ENCODE measurements at regions not wholly inside any gene's neighbourhood (a gene's known extent, or its start where the extent isn't known, plus 50 kb on each side); places are given as distances from the start of the nearest gene placed in this dataset.

DNA sequence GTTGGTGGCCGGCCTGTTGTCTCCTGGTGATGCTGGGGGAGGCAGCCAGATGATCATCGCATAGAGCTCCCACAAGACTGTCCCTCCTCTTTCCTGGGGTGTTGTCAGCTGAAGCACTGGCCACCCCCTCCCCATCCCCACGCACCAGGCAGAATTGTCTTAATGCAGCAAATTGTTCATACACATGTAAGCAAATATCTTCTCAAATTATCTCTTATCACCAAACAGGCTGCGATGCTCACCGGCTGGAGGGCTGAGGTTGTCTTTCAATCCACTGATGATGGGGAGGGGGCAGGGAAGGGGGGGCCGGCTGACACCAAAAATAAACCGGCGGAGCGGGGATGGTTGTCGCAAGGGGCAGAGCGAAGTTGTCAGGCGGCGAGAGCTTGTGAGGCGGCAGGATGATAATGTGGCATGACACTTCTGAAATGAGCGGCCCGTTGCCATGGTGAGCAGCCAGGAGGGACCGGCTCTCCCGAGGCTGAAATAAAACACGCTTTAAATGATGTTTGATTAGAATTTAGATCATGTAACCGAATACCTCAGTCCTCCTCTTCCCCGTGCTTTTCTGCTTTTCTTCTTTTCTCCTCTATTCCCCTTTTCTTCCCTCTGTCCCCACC, 59.8 kb downstream of the MRM1 start:
- no peak for FAIRE-seq
- DNase-seq (ENCODE audit: low spot score in 2 of 2): peak in 1 of 2 donors; percentile 62

DNA sequence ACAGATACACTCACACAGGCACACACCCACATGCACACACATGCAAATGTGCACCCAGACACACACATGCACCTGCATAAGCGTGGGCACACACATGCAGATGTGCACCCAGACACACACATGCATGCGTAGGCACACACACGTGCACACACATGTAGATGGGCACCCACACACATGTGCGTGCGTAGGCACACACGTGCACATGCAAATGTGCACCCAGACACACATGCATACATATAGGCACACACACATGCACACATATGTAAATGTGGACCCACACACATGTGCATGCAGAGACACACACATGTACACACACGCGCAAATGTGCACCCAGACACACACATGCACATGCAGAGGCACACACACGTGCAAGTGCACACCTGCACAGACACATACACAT, 60.3 kb downstream of the MRM1 start:
- FAIRE-seq: no peak
- DNase-seq (ENCODE audit: low spot score in 2 of 2): no peak

DNA sequence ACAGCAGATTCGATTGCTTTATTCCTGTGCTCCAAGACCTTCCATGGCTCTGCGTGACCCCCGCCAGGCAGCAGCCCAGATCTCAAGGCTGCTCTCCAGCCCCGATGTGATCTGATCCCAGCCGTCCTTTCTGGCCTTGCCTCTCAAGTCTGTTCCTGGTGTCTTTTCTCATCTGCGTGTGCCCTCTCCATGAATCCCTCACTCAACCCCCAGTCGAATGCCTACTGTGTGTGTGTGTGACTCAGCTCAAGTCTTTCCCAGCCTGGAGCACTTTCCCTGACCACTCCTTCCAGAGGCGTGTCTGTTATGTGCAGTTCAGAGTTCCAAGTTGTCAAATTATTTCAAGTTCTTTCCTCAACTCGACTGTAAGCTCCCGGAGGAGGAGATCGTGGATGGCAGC, 64.0 kb downstream of the MRM1 start:
- no peak for DNase-seq (ENCODE audit: low spot score in 2 of 2)
- FAIRE-seq: no peak

DNA sequence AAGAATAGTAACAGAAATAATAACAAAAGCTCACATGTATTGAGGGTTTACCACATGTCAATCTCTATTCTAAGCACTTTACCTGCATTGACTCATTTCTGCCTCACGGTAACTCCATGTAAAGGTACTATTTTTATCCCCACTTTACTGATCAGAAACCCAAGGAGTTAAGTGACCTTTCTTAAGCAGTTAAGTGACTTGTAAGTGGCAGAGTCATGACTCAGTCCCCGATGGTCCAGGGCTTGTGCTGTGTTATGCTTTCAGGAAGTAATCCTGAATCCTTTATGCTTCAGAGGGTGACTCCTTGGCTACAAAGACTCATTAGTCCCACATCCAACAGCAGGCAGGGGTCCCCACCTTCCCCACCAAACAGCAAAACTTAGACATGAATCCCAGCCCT, 66.5 kb downstream of the MRM1 start:
- FAIRE-seq (no peak), DNase-seq (ENCODE audit: low spot score in 2 of 2) (no peak)

DNA sequence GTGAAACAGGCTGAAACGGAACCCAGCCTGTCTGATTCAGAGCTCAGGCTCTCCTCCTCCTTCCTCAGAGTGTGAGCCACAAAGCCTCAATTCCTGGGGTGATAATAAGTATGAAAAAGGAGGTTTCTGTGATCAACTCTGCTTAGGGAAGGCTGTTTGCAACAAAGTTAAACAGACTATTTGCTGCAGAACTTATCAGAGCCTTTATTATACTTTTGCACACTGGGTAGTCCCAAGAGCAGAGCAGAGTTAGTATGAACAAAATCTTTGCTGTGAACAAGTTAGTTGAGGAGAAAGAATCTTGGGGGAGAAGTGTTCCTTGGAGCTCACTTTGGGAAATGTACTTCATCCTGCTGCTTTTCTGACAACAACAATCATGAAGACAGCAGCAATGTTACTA, 67.4 kb downstream of the MRM1 start:
- DNase-seq (ENCODE audit: low spot score in 2 of 2) (no peak), FAIRE-seq (no peak)

DNA sequence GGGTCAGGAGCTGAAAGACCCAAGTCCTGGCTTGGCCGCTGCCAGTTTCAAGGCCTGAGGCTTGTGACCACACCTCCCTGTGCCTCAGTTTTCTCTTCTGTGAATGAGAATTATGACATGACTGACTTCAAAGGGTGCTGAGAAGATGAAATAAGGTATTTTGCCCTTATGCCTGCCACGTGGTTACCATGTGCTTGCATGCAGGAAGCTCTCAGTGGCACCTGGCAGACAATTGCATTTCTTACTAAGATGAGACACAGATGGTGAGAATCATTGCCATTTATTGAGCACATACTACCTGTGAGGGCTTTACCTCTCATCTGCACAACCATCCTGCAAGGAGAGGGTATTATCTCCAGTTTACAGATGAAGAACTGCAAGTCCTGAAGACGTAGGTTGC, 69.8 kb downstream of the MRM1 start:
- DNase-seq (ENCODE audit: low spot score in 2 of 2): no peak
- FAIRE-seq: no peak

DNA sequence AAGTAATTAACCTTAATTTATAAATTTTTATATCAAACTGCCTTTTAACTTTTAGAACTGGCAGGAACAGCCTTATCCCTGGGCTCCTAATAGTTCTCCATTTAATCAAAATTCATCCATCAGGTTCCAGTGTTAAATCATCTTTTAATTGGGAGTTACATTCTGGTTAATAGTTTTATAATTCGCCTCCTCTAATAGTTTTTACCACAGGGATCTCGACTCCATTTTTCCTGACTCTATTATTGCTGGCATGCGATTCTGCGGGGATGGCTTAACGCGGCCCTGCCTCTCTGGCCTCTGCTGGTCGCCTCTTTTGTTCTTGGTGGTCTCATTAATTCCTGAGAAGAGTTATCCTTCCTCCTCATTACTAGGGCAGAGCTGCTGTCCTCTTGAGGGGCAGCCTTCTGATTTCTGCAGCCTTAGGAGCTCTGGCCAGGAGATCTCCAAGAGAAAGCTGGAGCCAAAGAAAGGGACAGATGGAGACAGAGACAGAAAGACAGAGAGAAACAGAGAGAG, 71.1 kb downstream of the MRM1 start:
- no peak for DNase-seq (ENCODE audit: low spot score in 2 of 2)
- no peak for FAIRE-seq

DNA sequence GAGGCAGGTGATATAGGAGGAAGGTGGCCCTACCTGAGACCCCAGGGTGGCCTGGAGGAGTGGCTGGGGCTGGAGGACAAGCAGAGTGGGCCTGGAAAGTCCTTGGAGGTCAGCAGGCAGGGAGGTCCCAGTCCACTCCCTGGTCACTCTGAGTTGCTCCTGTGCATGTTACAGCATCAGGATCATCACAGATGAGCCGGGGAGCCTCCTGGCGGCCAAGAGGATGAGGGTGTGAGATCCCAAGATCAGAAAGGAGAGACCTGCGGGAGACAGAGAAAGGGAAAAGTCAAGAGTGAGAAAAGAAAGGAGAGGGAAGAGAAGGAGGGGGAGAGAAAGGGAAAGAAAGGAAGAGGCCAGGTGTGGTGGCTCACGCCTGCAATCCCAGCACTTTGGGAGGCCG, 71.7 kb downstream of the MRM1 start:
- DNase-seq (ENCODE audit: low spot score in 2 of 2): no peak
- no peak for FAIRE-seq

DNA sequence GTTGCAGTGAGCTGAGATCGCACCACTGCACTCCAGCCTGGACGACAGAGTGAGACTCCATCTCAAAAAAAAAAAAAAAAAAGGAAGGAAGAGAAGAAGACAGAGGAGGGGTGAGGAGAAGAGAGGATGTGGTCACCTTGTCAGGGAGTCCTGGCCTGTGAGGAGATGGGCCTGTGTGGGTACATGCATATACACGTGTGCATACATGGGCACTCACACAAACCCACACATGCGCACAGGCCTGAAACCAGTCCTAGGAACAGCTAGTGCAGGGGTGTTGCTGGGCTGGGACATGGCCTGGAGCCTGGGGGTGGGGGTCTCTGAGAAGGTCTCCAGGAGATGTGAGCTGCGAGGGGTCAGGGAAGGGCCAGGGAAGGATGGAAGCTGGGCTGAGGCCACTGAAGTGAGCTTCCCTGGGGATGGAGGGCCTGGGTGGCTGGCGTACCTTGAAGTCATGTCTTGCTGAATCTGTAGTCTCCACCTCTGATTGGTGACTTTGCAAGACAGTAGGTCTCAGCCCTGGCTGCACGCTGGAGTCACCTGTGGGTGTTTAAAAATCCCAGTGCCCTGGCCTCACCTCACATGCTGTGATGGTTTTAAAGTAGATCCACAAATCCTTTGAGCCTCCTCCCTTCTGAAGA, 72.4 kb downstream of the MRM1 start:
- FAIRE-seq: no peak
- no peak for DNase-seq (ENCODE audit: low spot score in 2 of 2)

DNA sequence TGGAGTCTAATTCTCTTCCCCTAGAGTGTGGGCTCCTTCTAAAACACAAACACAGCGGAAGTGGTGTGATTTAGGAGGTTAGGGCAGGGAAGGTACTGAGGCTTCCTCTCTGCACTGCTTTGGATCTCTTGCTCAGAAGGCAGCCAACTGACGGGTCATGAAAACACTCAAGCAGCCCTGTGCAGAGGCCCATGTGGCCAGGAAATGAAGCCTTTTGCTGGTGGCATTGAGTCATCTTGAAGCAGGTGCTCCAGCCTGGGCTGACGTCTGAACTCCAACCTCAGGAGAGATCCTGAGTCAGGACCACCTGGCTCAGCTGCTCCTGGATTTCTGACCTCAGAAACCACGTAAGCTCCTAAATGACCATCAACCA, 72.9 kb downstream of the MRM1 start:
- no peak for FAIRE-seq

DNA sequence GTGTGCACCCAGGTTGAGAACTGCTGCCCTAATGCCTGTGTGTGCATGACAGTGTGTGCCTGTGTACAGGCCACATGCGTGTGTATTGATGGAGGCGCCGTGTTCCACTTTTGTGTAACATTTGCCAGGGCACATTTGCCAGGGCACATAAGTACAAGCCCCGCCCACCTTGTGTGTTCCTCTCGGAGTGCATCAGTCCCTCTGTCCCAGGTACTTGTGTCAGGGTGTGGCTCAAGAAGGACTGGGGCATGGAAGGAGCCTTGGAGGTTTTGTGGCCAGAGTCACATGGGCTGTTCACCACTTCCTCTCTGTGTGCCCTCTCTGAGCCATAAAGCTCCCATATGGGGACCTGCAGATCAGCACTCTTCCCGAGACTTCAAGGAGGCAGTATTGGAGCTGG, 73.9 kb downstream of the MRM1 start:
- FAIRE-seq: no peak
- no peak for DNase-seq (ENCODE audit: low spot score in 2 of 2)

More for the DNA sequence above, 72.9 kb downstream of the MRM1 start:
- no peak for DNase-seq (ENCODE audit: low spot score in 2 of 2)

DNA sequence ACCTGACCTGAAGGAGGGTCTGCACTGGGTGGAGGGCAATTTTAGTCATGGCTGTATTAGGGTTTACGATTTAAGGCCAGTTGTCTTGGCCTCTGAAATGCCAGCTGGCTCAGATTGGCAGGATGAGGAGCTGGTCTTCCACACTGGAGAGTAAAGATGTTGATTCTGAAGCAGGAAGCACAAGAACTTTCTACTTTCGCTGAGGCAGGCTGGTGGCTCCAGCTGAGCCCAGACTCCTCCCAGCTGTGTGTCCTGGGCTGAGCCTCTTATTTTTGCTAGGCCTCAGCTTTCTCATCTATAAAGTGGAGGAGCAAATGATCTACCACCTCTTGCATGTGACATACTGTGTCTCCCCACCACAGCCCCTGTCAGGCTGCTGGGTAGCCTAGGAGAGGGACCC, 74.4 kb downstream of the MRM1 start:
- FAIRE-seq (no peak), DNase-seq (ENCODE audit: low spot score in 2 of 2) (no peak)

DNA sequence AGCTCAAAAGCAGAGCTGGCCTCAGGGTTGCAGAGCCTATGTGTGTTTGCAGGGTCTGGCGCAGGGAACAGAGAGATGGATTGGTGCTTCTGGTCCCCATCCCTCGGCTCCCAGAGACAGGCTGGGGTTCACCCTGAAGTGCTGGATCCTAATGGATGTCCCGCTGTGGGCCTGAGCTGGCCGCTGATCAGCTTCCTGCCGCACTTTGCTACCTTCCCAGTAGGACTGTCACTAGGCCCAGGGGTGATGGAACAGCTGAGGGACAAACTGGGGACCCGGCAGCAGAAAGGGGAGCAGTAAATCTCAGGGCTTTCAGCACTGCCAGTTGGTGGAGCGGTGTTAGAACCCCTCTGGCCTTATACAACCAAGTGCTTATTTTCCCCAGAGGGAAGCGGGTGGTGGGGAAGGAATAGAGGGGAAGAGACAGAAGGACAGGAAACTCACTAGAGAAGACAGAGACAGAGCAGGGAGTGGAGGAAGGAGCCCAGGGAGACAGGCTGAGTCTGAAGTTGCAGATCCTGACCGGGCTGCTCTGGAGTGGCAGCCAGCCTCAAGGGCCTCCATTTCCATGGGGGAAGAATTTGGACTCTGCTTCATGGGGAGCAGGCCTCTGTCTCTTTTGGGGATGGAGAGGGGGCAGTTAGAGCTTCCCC, 78.6 kb downstream of the MRM1 start:
- no peak for FAIRE-seq

DNA sequence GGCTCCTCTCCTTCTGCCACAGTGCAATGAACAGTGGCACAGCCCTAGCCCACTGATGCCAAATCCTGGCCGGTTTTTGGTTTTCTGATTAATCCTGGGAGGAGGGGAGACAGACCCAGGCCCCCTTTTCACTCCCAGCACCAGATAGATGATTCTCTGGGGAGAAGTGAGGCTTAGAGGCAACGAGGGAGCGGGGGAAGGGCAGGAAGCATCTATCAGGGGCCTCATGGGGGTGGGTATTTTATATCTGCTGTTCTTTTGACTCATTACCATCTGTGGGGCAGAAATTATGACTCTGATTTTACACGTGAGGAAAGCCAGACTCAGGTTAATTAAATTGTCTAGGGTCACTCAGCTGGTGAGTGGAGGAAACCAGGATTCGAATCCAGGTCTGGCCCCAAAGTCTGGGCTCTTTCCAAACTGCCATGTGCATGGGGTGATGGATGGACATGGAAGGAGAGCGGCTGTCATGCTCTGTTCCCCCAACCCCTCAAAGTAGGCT, 79.4 kb downstream of the MRM1 start:
- DNase-seq (ENCODE audit: low spot score in 2 of 2): no peak
- FAIRE-seq: no peak

More for the DNA sequence above, 78.6 kb downstream of the MRM1 start:
- DNase-seq (ENCODE audit: low spot score in 2 of 2): no peak

DNA sequence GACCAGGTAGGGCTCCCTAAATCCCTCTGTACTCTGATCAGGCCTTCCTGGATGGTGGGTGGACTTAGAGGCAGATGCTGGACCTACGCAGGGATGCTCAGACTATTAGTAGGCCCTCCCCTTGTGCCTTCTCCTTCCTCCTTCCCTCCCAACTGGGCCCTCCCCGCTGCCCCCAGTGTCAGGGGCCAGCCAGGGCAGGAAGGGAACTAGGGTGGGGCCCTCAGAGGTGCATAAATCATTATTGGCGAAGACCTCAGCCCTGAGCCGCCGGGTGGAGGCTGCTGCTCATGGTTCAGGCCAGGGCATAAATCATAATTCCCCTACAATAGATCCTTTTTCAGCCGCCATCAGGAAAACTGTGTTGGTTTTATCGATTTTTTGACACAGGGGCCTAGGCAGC, 81.4 kb downstream of the MRM1 start:
- DNase-seq (ENCODE audit: low spot score in 2 of 2) (no peak), FAIRE-seq (no peak)

DNA sequence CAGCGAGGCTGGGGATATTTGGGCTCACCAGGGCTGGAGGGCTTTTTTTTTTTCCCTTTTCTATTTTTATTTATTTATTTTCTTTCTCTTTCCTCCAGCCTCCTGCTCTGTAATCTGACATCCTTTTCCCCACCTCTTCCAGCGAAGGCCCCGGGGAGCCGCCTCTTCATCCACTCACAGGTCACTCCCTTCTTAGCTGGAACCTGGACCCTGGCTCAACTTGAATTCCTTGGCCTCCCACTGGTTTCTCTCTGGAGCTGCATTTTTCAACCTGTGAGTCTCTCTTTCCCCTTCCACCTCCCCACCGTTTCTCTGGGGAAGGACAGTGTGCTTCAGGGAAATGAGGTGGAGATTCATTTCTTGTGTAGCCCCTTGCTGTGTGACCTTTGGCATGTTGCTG, 82.0 kb downstream of the MRM1 start:
- FAIRE-seq (no peak), DNase-seq (ENCODE audit: low spot score in 2 of 2) (no peak)

DNA sequence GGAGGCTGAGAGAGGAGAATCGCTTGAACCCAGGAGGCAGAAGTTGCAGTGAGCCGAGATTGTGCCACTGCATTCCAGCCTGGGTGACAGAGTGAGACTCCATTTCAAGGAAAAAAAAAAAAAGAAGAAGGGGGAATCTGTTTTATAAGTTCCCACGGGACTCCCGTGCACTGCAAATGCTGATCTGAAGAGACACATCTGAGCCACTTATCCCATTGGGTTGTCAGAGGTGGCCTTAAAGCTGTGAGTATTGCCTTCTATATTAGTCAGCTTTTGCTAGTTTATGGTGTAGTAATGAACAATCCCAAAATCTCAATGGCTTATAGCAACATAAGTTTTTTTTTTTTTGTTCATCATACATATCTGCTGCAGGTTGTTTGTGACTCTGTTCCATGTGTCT, 82.8 kb downstream of the MRM1 start:
- FAIRE-seq (no peak), DNase-seq (ENCODE audit: low spot score in 2 of 2) (no peak)

DNA sequence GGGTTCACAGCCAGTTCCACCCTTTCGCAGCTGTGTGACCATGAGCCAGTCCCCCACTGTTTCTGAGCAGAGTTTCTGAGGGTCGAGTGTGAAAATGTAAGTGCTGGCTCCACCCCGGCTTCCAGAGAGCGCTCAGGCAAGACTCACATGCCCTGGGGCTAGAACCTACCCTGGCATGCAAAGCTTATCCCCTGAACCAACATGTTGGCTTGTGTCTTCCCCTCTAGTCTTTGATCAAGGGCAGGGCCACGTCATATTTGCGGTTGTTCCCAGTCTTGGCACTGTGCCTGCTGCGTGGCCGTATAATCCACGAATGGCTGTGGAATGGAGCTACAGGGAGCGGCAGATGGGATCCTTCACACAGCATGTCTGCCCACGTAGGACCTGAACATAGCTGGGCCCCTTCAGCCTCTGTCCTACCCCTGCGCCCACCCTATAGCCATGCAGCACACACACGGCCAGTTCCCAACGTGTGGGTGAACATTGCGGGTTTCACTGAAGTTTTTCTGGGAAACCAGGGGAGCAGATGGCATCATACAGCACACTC, 84.8 kb downstream of the MRM1 start:
- FAIRE-seq (no peak), DNase-seq (ENCODE audit: low spot score in 2 of 2) (no peak)

DNA sequence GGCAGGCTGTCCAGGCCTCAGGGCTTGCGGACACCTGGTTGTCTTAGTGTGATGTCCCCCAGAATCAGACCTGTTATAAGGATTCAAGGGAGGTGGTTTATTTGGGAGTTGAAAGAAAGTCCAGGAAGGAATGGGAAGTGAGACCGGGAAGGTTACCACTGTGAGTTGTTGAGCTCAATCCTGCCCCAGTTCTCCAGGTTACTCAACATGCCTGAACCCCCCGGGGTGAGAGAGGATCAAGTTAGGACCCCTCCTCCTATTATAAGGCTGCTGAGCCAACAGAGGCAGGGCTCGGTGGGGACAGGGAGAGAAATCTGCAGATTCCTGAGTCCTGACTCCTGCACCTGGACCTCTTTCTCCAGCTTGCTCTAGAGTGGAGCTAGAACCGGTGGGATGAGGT, 86.4 kb downstream of the MRM1 start:
- DNase-seq (ENCODE audit: low spot score in 2 of 2) (no peak), FAIRE-seq (no peak)

DNA sequence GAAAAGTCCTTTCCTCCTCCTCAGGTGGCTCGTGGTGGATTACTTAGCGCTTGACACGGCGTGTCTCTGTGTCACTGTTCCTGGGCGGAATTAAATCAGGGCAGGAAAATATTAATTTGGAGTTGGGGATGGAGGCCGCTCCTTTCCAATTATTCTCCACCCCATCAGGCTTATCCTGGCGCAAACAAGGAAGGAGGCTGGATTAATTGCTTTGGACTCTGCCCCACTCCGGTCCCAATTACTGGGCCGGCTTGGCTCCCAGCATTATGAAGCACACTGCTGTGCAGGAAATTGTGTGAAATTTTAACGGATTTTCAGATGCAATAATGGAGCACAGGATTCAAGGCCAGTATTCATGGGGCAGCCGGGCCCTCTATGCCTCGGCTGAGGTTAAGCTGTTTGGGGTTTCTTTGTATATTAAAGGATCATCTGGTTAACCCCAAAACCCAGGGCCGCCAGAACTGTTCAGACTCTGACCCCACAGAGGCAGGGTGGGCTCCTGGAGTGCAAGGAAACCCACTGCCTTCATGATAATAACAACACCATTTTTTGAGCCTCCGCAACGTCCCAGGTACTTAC, 87.8 kb downstream of the MRM1 start:
- DNase-seq (ENCODE audit: low spot score in 2 of 2) (no peak), FAIRE-seq (no peak)

DNA sequence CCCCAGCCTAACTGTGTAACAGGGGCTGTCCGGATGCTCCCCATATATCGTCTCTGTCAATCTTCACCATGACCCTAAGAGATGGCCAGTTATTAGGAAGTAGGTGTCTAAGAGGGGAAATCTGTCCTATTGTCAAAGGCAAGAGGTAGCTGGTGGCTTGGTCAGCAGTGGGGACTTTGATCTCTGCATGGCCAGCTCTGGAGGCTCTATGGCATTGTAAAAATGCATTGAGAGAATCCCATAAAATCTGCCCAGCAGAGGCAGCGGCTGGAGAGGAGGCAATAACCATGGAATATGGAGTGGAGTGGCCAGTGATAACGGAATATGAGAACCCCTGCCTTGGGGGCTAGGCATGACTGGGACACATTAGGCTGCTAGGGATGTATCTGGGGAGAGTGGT, 88.8 kb downstream of the MRM1 start:
- no peak for FAIRE-seq
- no peak for DNase-seq (ENCODE audit: low spot score in 2 of 2)

All from frontal cortex (tissue), 3 donors.